Gastrocnemius medialis (tissue), 4 donors: ENCODE measurements at regions not wholly inside any gene's neighbourhood (a gene's known extent, or its start where the extent isn't known, plus 50 kb on each side); places are given as distances from the start of the nearest gene placed in this dataset.

Experiments
- POLR2A ChIP-seq, 2 donors: fragments of 450-650 bp; IDR thresholded peaks; one replicate each; pipeline ENCODE4 v1.6.1; 2017; ENCODE audit warnings: antibody characterized with exemption in 2 of 2, mild to moderate bottlenecking in 2 of 2, moderate library complexity in 2 of 2
- TF ChIP-seq, protein P1 (sequence below), 5 experiments: fragments of 450-650 bp in 3 of 5; fragments of 200-600 bp in 2 of 5; sonication (generic) in 2 of 5; IDR thresholded peaks in 4 of 5; conservative IDR thresholded peaks in 1 of 5; 1 replicate in 4 of 5; 2 replicates in 1 of 5; pipeline ENCODE4 v1.5.1; 2016 to 2019; ENCODE audit warnings: antibody characterized with exemption in 5 of 5, mild to moderate bottlenecking in 3 of 5, moderate library complexity in 3 of 5

DNA sequence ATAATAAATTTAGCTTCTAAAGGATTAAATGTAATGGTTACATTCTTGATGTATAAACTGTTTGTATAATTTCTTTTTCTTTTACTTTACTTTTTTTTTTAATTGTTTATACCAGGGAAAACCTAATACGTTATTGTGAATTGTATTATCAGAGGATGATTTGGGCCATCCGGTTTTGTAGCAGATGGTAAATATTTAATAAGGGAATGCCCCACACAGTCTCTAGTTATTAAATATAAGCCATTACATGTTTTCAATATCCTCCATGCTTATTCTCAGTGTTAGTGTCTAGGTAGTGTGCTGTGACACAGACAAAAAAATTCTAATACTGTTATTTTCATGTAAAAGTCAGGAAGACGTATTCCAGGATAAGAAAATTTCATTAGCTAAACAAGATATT, 553.9 kb downstream of the ZNF804A start:
- TF ChIP-seq, protein P1, sequence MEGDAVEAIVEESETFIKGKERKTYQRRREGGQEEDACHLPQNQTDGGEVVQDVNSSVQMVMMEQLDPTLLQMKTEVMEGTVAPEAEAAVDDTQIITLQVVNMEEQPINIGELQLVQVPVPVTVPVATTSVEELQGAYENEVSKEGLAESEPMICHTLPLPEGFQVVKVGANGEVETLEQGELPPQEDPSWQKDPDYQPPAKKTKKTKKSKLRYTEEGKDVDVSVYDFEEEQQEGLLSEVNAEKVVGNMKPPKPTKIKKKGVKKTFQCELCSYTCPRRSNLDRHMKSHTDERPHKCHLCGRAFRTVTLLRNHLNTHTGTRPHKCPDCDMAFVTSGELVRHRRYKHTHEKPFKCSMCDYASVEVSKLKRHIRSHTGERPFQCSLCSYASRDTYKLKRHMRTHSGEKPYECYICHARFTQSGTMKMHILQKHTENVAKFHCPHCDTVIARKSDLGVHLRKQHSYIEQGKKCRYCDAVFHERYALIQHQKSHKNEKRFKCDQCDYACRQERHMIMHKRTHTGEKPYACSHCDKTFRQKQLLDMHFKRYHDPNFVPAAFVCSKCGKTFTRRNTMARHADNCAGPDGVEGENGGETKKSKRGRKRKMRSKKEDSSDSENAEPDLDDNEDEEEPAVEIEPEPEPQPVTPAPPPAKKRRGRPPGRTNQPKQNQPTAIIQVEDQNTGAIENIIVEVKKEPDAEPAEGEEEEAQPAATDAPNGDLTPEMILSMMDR (IDR thresholded peaks at IDR 0.05 in 4 of 5, conservative IDR thresholded peaks at IDR 0.05 in 1 of 5): no peak
- no peak for TF ChIP-seq POLR2A (IDR thresholded peaks at IDR 0.05)
